Hematopoietic multipotent progenitor cell treated with erythropoietin and hydrocortisone succinate and interleukin-3 and kit ligand, for 6 days (in vitro differentiated cells): ENCODE measurements at regions not wholly inside any gene's neighbourhood (a gene's known extent, or its start where the extent isn't known, plus 50 kb on each side); places are given as distances from the start of the nearest gene placed in this dataset.

Experiments used
- DNase-seq: peaks from one replicate; pipeline ENCODE4 v3.0.0-alpha.2; 2015

- DNase-seq: no peak
Observed at GRCh38 chr2:163541943-163542342, 193.9 kb downstream of the FIGN start.

GRCh38 chr2:163541495-163541894 lies 194.3 kb downstream of the FIGN start:
- DNase-seq: no peak

- DNase-seq: no peak
Observed at GRCh38 chr2:163528640-163529217, 207.1 kb downstream of the FIGN start.

- no peak for DNase-seq
Observed at GRCh38 chr2:163527381-163527780, 208.4 kb downstream of the FIGN start.

GRCh38 chr2:163518762-163519161 lies 217.0 kb downstream of the FIGN start:
- no peak for DNase-seq

DNA sequence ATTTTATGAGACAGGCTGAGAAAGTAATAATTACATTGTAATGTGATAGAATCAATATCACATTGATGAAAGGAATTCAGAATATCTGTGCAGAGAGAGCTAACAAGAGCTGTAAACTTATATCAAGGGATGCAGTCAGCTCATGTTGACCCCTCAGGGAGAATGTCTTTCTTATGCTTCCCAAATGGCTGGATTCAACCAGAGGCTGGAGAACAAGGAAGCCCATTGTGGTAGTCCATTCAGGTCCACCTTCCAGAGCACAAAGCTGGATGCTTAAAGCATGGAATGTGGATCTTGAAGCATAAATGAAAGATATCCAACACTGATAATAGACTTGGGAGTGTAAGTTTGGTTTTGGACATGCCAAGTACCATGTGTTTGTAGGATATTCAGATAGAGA lies 220.0 kb downstream of the FIGN start:
- DNase-seq: no peak

GRCh38 chr2:163505281-163505680 lies 230.5 kb downstream of the FIGN start:
- no peak for DNase-seq

GRCh38 chr2:163493359-163494298 lies 242.2 kb downstream of the FIGN start:
- no peak for DNase-seq

DNA sequence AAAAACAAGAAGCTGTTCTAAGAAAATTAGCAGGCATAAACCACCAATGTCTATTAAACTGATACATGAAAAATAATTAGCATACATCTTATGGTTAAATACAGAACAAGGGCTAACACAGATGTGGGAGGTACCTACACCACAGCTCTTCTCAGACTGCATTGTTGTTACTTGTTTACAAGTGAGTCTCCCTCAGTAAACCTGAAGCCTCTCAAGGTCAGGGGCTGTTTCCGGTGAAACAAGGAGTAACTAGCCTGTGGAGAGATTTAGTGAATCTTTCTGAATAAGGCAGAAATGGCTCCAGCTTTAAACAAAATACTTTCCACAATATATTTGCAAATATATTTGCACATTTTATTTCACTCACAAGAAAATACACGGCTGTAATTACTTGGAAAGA lies 244.0 kb downstream of the FIGN start:
- no peak for DNase-seq

GRCh38 chr2:163490281-163490680 lies 245.5 kb downstream of the FIGN start:
- DNase-seq: no peak

- DNase-seq: no peak
Observed at GRCh38 chr2:163481515-163481914, 254.3 kb downstream of the FIGN start.

GRCh38 chr2:163479599-163479998 lies 256.2 kb downstream of the FIGN start:
- no peak for DNase-seq

DNA sequence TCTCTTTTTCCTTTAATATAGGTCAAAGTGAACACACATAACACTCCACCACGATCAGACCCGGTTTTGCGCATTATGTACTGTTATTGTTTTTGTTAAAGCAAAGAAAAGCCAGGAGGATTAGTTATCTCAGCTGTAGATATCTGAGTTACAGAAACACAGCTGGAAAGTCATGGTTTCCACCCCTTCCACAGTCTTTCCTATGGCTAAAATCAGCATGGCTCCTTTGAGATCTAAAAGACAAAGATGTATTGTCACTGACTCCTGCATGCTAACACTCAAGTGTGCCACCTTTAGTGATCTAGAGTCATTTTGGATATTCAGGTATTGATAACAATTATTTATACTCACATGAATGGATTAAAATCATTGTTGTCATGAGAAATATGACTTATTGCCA lies 260.0 kb downstream of the FIGN start:
- DNase-seq: no peak

DNA sequence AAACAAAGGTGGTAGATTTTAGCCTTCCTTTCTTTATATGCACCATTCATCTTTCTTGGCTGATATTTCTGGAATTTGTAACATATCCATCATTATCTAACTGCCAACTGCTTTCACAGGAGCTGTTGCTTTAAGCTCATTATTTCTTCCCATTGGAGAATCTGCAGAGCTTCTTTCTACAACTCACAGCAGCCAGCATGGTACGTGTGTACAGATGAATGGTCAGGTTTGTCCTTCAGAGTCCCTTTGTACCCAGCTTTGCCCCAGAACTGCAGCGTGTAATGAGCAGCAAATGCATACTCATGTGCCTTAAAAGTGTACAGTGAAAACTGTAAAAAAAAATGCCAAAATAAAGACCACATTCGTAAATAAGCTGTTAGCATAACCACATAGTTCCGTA lies 260.9 kb downstream of the FIGN start:
- no peak for DNase-seq

DNA sequence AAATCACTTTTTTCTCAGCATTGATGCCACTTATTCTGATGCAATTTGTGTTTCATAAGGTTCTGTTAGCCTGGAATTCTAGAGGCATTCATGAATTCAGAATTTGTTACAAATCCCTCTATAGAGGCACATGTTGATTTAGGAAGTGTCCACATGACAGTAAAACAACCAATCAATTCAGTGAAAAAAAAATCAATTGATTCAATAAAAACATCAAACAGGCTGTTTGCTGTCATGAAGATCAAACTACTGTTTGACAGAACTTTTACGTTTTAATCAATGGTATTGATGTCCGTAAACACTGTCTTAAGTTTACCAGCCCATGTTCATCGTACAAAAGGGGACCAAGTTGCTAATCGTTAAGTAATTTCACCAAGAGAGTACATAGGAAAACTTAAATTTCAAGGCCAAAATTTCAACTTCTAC lies 261.5 kb downstream of the FIGN start:
- DNase-seq: no peak

DNA sequence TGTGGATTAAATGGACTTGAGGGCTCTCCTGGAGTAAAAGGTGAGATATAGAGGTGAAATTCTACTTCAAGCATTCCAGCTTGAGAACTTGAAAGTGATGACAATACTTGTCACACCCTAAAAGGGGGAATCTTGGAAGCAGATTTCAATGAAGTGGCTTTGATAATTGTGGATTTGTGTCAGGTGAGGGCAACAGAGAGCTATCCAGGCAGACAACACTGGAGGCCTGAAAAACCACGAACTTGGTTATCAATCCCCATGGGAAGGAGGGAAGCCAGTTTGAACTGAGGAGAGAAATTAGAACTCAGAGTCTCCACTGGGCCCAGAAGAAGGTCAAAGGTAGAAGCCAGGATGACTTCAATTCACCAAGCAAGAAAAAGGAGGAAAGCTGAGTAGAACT lies 263.9 kb downstream of the FIGN start:
- DNase-seq: no peak

DNA sequence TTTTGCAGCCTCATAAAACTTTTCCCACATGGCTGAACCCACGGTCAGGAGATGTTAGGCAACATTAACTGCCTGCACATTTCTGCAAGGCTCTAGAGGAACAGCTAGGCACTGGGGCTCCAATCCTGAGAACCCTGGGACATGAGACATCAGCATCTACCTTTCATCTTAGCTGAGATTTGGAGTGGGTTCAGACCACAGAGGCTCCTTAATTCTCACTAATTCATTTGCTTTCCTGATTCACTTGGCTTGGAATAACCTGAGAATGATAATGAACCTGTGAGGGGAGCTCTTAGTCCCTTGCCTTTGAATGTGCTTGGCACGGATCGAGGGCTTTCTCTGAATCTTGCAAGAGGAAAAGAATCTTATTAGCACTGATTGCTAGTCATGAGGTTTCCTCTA lies 266.2 kb downstream of the FIGN start:
- DNase-seq: no peak

- no peak for DNase-seq
Observed at GRCh38 chr2:163467251-163467630, 268.6 kb downstream of the FIGN start.

DNA sequence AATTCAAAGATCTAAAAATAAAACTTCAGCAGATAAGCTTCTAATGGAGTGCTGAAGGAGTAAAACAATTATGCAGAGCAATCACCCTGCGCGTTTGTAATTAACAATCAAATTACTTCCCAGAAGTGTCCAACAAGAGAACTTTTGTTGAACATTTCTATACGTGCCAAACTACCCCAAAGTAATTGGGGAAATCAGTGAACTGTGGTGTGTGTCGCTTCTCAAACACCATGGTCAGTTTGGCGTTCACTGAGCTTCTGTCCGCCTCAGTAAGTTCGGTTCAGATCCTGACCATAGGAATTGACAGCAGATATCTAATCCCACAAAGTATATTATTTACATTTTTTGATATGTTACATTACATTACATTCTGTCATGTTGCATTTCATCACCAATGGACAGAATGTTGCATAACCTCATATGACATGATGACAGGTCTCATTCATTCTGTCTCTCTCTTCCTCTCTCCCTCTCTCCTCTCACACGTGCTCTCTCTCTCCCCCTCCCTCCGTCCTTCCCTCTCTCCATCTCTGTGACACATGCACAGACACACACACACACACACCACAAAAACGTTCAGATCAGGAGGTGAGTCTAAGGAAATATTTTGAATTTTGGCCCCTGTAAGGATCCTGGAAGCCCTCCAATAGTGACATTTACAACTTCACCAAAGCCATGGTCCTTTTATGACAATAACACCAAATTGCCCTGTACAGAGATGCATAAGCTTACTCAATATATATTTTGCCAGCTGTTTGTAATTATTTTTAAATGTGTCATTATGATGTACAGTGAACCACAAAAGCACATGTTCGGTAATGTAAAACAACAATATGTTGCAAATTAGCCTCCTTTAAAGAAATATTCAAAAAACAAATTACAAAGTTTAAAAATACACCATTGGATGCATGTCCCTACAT lies 269.2 kb downstream of the FIGN start:
- no peak for DNase-seq

DNA sequence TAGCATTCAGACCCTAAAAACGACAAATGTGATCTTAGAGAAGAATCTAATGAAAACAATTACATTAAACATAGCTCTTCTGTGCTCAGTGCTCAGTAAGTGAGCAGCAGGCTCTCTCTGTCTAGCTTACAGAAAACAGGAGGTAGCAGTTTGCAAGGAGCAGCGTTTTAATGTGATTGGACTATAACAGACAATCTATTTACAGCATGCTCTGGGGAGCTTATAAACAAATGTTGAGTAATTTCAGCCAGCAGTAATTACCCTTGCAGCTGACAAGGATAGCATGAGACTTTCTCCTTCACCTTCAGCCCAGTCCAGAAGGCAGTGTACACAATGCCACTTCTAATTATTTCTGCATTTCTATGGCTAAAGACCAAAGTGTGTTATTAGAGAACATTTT lies 270.4 kb downstream of the FIGN start:
- DNase-seq: no peak

DNA sequence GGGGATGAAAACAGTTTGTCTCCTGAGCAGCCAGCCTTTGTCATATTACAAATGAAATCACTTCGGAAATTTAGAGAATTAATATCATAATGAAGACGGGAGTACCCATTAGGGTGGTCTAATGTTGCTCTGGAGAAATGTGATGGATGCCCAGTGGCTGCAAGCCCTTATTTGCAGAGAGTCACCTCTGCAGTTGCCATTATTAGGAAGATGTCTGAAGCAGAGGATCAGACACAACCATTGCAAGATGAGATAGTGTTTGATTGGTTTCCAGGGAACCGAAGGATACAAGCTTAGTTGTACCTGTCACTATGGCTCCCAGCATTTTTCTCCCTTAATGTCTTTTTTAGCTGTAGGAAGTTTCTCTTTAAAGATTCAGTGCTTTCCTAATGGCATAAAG lies 272.4 kb downstream of the FIGN start:
- DNase-seq: no peak

DNA sequence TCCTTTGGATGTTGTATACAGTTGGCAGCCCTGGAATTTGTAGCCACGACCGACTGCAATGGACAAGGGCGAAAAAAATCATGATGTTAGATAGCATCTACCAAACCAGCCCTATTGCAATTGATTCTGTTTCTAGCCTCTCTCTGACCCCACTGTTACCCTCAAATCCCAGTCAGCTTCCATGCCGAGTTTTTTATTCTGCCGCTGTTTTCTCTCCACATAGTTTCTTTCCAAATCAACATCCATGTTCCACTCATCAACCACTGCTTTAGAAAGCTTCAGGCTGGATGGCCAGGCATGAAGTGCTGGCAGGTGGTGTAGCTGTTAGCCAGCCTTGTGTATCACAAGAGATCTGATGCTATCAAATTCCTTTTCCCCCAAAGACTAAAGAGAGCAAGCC lies 272.8 kb downstream of the FIGN start:
- DNase-seq: no peak

DNA sequence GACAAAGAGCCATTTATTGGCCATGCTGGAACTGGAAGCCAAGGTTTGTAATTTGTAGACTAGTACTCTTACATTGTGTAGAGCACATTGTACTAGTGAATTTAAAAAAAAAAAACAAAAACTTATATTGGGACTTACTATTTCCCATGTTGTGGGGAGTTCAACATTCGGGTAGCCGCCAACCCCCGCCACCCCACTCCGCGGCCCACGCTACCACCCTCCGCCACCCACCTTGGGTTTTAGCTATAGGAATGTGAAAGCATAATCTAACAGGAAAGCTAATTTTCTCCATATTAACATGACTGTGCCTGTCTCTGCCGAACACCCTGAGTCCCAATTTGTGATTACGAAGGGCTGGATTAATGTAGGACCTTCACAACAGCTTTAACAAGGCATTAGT lies 275.8 kb downstream of the FIGN start:
- no peak for DNase-seq
